Mesothelial cell of epicardium (in vitro differentiated cells): ENCODE measurements at regions not wholly inside any gene's neighbourhood (a gene's known extent, or its start where the extent isn't known, plus 50 kb on each side); places are given as distances from the start of the nearest gene placed in this dataset.

Experiments
- DNase-seq, 2 experiments: peaks; one replicate each; pipeline ENCODE4 v3.0.0; 2021; ENCODE audit warnings: low spot score in 2 of 2; ENCODE audit not compliant: unreplicated experiment in 2 of 2
- H3K27ac Mint-ChIP-seq: 2 replicates; pipeline ENCODE4 v1.8.0; 2021; ENCODE audit warnings: mixed read lengths
- H3K27me3 Mint-ChIP-seq: 2 replicates; pipeline ENCODE4 v1.8.0; 2021; ENCODE audit warnings: low read depth, mixed read lengths
- H3K36me3 Mint-ChIP-seq: 2 replicates; pipeline ENCODE4 v1.8.0; 2021; ENCODE audit warnings: mixed read lengths
- H3K4me1 Mint-ChIP-seq: 2 replicates; pipeline ENCODE4 v1.8.0; 2021; ENCODE audit warnings: mixed read lengths
- H3K4me3 Mint-ChIP-seq: 2 replicates; pipeline ENCODE4 v1.8.0; 2021; ENCODE audit warnings: mild to moderate bottlenecking, moderate library complexity, mixed read lengths
- H3K9me3 Mint-ChIP-seq: 2 replicates; pipeline ENCODE4 v1.8.0; 2021; ENCODE audit warnings: mixed read lengths
- TF ChIP-seq, protein P1 (sequence below): fragments of 200-600 bp; sonication (generic); IDR thresholded peaks from one replicate; pipeline ENCODE4 v1.5.0; 2021; ENCODE audit warnings: antibody characterized with exemption; ENCODE audit not compliant: unreplicated experiment

DNA sequence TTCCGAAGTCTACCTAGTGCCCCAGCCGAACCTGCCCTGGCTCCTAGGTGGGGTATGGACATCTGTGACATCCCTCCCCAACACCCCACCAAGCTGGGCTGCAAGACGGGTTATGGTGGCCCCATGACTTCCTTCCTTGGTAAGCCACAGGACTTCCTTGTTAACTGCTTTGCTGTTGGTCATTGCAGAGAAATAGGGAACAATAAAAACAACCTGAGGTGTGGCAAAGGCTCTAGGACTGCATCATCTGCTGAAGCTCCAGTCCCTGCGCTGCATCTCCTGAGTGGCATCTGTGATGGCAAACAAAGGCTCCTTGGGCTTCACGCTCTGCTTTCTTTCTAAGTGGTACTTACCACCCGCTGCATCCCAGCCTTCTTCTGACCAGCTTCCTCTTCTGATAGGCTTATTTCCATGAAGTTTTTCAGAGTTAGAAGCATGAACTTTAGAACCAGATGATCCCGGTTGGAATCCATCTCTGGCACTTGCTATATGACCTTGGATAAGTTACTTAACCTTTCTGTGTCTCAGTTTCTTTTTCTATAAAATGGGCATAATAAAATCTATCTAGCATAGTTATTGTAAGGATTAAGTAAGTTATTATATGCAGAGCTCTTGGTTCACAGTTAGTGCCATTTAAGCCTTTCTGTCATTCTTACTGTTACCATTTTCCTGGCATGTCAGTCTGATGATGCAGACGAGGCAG lies 216.8 kb downstream of the RPS24 start:
- no peak for DNase-seq
- H3K4me3 Mint-ChIP-seq: no peak overlapping the region
- TF ChIP-seq, protein P1, sequence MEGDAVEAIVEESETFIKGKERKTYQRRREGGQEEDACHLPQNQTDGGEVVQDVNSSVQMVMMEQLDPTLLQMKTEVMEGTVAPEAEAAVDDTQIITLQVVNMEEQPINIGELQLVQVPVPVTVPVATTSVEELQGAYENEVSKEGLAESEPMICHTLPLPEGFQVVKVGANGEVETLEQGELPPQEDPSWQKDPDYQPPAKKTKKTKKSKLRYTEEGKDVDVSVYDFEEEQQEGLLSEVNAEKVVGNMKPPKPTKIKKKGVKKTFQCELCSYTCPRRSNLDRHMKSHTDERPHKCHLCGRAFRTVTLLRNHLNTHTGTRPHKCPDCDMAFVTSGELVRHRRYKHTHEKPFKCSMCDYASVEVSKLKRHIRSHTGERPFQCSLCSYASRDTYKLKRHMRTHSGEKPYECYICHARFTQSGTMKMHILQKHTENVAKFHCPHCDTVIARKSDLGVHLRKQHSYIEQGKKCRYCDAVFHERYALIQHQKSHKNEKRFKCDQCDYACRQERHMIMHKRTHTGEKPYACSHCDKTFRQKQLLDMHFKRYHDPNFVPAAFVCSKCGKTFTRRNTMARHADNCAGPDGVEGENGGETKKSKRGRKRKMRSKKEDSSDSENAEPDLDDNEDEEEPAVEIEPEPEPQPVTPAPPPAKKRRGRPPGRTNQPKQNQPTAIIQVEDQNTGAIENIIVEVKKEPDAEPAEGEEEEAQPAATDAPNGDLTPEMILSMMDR: no peak
- H3K4me1 Mint-ChIP-seq: no peaks in the 10 kb centered on the region
- H3K27me3 Mint-ChIP-seq: no peaks in the 10 kb centered on the region
- peaks cover 2% of the 10 kb centered on the region for H3K36me3 Mint-ChIP-seq
- H3K9me3 Mint-ChIP-seq: peaks cover 3% of the 10 kb centered on the region
- no peak overlapping the region for H3K27ac Mint-ChIP-seq

DNA sequence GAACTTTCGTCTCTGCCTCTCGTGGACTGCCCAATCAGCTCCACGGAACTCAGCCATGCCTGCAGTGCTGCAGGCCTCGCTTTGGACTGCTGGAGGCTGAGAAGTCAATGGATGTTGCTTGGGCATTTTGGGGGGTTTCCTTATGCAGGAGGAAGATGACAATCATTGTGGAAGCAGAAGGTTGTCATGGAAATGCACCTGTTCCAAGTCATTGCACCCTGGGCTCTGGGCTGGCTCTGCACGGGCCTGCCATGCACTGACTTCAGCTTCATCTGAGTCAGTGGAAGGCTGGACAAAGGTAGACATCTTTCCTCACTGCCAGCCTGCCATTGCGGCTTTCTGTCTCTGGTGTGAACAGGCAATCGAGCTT lies 217.3 kb downstream of the RPS24 start:
- H3K36me3 Mint-ChIP-seq: no peaks in the 10 kb centered on the region

DNA sequence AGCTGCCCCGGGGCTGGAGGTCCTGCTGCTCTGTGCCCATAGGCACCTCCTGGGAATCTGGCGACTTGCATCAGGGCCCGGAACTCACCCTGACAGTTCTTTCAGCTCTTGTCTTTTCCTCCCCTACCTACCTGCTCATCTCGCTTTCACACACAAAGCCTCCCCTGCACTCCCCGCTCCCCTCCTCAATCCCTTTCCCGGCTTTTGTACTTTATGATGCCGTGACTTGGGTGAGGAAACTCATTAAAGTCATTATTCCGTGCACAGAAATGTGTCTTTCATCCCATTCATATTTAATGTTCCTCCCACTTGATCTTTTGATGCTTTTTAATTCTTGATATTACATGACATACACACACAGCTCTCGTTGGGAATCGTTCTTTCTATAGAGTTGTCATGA lies 218.6 kb downstream of the RPS24 start:
- Mint-ChIP-seq H3K9me3 (no peaks in the 10 kb centered on the region), H3K36me3 (no peaks in the 10 kb centered on the region), H3K27me3 (no peaks in the 10 kb centered on the region), H3K4me1 (no peaks in the 10 kb centered on the region), H3K4me3 (no peak overlapping the region), H3K27ac (no peak overlapping the region)
- DNase-seq: no peak
- TF ChIP-seq, protein P1: no peak

More for the DNA sequence above, 217.3 kb downstream of the RPS24 start:
- TF ChIP-seq, protein P1: no peak
- H3K9me3 Mint-ChIP-seq: no peaks in the 10 kb centered on the region
- no peak for DNase-seq
- no peak overlapping the region for H3K27ac Mint-ChIP-seq
- H3K27me3 Mint-ChIP-seq: no peaks in the 10 kb centered on the region
- H3K4me1 Mint-ChIP-seq: no peaks in the 10 kb centered on the region
- no peak overlapping the region for H3K4me3 Mint-ChIP-seq

DNA sequence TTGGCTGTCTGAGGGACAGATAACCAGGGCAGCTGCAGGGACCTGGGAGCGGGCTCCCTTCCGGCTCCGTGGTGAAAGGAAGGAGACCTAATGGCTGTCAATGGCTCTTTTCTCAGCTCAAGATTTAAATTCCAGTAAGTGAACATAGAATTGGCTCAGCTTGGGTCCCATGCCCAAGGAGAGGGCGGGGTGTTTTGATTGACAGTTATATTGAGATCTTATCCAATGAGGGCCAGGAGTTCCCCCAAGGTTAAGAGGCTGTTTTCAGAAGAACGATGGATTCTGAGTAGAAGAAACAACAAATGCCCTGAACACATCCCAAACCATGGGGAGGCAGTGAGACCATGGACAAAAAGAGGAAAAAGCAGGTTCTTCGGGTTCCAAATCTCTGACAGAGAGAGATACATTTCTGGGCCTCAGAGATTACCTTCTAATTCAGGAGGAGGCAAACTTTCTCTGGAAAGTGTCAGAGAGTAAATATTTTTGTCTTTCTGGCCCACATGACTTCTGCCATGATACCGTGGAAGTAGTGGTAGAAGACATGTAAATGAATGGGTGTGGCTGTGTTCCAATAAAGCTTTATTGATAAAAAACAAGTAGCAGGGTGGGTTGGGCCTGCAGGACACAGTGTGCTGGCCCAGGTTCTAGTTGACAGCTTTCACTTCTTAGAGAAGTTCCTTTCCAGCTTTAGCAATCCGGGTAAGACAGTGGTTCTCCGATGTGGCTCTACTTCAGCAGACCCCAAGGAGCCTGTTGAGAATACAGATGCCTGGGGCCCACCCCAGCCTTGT lies 219.6 kb downstream of the RPS24 start:
- Mint-ChIP-seq H3K36me3 (no peaks in the 10 kb centered on the region), H3K4me3 (no peak overlapping the region), H3K27me3 (no peaks in the 10 kb centered on the region), H3K9me3 (no peaks in the 10 kb centered on the region), H3K4me1 (peaks cover 5% of the 10 kb centered on the region), H3K27ac (no peak overlapping the region)
- TF ChIP-seq, protein P1: no peak
- DNase-seq: no peak

DNA sequence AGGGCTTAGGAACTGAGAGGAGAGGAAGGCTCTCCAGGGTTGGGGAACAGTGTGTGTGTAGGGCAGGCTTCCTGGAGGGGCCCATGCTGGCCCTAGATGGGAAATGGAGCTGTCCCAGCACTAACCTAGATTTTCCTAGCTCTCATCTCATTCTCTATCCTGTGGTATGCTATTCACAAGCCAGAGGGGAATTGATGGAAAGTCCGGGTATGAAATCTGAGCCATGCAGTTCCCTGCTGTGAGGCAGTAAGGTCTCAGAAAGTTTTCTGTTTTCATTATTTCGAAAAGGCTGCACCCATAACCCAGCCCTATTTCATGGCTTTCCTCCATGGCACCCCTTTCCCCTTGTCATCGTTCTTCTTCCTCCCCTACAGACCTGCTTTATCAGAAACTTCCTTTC lies 220.3 kb downstream of the RPS24 start:
- Mint-ChIP-seq H3K27ac (no peak overlapping the region), H3K4me3 (no peak overlapping the region), H3K36me3 (no peaks in the 10 kb centered on the region), H3K4me1 (peaks cover 8% of the 10 kb centered on the region), H3K9me3 (no peaks in the 10 kb centered on the region), H3K27me3 (no peaks in the 10 kb centered on the region)
- TF ChIP-seq, protein P1: no peak
- no peak for DNase-seq
